ENCODE measurements at regions not wholly inside any gene's neighbourhood (a gene's known extent, or its start where the extent isn't known, plus 50 kb on each side); places are given as distances from the start of the nearest gene placed in this dataset.

- DNase-seq, result no peak
Measured at GRCh38 chr1:216958569-216958968, 235.3 kb upstream of the ESRRG start.

GRCh38 chr1:216953495-216953894 lies 230.3 kb upstream of the ESRRG start:
- no peak for DNase-seq

- no peak for DNase-seq
Measured at GRCh38 chr1:216952864-216953263, 229.6 kb upstream of the ESRRG start.

DNA sequence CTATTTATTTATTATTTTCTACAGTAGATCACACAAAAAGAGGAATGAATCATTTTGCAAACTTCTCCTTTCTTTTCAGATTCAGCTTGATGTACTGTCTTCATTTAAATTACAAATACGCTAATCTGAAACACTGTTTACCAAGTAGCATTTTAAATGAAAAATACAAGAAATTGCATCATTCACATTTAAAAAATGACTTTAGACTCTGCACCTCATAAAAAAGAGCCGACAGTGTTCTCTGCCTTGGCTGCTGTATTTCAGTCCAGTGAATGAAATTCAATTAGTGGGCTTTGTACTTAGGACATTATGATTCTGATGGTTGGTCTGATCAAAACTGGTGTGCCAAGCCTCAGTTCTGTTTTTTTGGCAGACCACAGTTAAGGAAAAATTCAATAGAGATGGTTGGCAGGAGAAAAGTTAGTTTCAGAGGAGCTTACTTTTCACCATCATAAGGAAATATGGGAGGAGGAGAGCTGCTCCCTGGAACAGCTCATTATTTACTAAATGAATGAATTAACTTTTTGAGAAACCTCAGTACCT lies 222.4 kb upstream of the ESRRG start:
- no peak for DNase-seq

DNA sequence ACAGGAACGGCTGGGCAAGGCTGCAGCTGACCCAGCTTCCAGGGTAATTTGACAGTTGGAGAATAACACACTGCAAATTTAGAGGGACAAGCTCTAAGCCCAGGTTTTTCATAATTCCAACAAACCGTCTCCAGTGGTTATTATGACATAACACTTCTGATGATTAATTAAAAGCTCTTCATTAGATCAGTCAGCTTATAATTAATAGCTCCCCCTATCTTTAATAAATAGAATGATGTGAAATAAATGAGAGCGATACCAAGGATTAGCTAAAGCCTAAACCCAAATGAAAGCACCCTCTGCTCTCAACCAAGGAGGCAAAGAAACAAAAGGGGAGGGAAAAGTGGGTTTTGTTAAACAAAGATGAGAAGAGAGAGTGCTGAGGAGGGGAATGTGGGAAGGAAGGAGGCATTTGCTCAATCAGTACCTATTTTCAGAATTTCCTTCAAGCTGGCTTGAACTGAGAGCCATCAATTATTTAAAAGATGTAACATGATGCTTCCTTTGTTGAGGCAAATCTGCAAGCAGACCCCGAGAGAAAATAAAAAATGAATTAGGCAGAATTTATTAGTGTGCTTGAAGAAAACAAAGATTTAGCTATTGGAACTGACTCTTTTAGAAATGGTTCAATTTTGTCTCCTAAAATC lies 221.8 kb upstream of the ESRRG start:
- no peak for DNase-seq

DNA sequence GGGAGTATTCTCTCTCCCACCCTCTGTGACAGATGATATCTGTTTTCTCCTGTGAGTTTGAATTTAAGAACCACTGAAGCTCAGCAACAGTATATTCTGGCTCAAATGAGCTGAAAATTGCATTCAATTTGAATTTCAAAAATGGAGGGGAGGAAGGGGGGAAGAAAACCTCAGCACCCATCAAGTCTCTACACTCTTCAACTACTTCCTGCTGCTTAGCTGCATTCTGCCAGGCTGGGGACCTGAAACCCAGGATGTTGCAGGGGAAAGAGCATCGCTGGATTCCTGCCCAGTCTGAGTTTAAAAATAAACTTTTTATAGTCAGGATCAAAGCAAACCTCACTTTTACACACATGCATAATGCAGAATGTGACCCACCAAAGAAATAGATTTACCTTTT lies 214.3 kb upstream of the ESRRG start:
- DNase-seq, result no peak

GRCh38 chr1:216936779-216937178 lies 213.6 kb upstream of the ESRRG start:
- no peak for DNase-seq

DNA sequence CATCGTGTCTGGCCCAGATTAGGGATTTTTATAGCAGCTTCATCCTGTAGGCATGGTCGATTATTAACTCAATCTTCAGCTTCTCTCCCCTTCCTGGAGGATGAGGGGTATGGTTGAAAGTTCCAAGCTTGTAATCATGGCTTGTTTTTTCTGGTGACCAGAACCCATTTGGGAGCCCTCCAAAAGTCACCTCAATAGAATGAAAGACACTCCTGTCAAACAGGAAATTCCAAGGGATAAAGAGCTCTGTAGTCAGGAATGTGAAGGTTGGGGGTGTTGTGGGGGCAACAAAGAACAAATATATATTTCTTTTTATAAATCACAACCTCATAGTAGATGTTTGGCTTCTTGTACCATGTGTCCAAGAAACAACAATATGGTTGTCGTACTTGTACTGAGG lies 212.7 kb upstream of the ESRRG start:
- no peak for DNase-seq

GRCh38 chr1:216932424-216932823 lies 209.2 kb upstream of the ESRRG start:
- no peak for DNase-seq

DNA sequence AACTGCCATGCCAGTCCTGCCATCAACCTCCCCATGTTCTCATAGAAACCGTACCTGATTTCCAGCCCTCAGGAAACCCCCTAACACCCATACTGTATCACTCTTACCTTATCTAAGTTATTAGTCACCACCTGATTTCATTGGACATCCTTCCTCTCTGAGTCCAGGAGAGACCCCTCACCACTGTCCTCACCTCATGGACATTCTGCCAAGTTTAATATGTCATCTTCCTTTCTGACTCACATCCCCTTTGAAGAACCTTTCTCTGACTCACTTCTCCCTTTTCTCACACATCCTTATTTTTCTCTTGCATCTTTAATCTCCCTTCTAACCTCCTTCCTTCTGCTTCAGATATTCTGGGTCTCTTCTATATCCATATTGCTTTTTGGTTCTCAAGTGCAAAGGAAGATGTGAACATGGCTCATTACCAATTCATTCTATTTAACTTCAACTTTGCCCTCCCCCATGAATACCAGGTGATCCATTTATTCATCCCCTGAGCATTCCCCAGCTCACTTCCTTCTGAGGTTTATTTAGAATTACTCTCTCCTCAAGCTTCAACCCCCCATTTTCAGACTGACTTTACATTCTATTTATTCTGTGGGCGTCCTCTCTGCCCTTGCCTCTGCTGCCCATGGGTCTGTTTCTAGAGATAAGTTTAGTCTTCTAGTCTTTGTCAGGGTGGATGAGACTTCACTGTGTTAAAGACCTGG lies 206.8 kb upstream of the ESRRG start:
- DNase-seq, result no peak

DNA sequence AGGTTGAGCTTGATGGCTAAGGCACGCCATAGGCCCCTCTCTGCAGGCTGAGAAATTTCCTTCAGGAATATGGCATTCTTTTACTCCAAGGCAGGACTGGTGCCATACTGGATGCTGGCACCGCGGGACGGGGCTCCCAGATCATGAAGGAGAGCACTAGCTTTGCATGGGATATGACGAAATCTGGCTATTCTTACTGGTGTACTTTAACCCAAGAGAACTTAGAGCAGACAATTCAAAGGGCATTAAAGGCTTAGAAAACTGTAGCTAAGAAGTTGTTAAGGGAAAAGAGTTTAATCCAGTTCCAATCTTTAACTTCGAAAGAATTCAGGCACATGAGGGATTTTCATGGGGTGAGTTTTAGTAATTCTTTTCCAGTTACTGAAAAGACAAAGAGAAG lies 204.4 kb upstream of the ESRRG start:
- DNase-seq, result no peak

- DNase-seq, result no peak
Measured at GRCh38 chr1:216926720-216927510, 203.7 kb upstream of the ESRRG start.

- no peak for DNase-seq
Measured at GRCh38 chr1:216925962-216926625, 202.9 kb upstream of the ESRRG start.

DNA sequence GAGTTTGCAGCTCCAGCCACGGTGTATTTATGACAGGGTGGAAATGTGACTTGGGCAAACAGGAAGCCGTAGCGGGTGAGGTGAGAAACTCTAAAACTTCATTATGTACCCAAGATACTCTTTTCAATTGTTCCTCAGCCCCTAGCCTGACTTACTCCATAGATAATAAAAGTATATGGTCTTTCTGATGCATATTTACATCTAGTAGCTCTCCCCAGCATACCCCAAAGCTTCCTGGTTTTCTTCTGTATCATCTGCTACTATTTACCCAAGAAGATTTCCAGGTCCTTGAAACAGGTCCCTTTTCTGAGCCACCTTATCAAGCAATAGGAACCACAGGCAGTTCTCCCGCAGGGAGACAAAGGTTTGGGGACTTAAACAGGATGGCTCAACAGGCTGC lies 201.5 kb upstream of the ESRRG start:
- no peak for DNase-seq

DNA sequence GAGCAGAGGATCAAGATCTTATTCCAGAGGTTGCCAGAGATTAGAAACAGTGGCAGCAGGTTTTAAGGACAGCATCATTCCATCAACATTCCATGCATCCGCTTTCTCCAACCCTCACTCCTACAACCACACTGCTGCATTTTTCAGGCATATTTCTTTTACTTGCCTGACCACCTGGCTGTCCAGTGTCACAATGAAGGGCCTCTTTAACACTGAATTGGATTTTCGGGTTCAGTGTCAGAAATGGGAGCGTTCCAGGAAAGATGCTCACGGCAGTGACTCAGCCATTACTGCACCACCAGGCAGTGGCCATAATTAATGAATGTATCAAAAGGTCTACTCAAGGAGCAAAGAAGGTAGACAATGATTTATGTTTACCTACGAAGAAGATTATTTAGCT lies 200.4 kb upstream of the ESRRG start:
- no peak for DNase-seq

DNA sequence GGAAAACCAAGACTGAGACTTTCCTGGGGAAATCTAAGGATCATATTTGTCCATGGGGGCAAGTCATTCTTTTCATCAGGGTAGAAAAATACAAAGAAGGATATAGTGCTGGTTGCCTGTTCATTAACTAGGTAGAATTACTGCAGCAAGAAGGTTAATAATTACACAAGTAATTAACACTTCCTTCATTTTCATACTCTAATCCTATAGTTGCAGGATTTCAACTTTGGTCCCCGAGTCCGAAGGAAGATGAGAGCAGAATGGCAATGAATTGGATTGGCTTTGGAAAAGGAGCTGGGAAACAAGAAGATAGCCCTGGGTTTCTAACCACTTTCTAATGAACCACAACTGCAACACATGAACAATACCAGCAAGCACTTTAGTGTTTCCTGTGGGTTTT lies 199.2 kb upstream of the ESRRG start:
- DNase-seq, result no peak

DNA sequence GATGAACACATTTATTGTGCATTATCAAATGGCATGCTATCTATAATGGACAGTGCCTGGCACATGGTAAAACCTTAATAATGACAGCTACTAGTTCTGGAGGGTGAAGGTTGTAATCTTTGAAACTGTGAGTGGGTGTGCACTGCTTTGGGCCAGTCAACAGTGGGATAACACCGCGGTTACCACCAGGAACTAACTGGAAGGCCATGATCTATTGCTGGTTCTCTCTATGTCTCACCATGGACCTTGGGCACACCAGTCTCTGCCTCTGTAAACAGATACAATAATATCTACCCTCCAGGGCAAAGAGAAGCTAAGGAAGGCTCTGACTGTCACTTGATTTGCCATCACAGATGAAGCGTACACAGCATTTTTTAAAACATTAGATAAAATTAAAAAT lies 198.6 kb upstream of the ESRRG start:
- DNase-seq, result no peak

- DNase-seq, result no peak
Measured at GRCh38 chr1:216919060-216919970, 196.1 kb upstream of the ESRRG start.

DNA sequence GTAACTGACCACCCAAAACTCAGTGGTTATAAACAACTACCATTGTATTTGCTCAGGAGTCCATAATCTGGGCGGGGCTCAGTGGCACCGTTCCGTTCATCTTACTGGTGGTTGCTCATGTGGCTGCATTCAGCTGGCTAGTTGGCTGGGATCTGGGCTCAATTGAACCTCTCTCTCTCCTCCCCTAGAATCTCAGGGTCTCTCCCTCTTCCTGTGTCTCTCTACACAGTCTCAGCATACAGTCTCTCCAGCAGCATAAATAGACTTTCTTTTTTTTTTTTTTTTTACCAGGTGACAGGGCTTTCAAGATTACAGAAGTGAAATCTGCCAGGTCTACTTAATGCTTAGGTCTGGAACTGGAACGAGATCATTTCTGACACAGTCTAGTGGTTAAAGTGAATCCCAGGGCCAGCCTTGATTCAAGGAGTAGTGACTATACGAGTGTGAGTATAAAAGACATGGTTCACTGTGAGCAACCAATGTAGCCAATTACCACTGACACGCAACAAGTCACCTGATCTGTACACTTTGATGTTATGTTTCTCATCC lies 193.7 kb upstream of the ESRRG start:
- DNase-seq, result no peak

DNA sequence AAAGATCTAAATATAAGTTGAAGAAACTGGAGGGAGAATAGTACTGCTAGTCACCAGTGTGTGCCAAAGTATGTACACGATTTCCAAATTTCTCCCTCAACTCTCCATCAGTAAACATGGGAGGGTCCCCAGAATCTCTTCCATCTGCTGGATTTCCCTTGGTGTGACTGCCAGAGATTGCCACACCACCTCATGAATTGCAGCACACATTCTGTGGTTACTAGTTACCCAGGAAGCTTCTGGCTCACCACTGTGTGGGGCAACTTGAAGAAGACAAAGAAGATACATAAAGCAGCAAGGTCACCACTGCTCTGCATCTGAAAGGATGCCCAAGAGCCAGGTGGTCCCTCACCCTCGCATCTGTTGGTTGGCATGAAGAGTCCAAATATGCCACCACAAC lies 191.7 kb upstream of the ESRRG start:
- DNase-seq, result no peak

DNA sequence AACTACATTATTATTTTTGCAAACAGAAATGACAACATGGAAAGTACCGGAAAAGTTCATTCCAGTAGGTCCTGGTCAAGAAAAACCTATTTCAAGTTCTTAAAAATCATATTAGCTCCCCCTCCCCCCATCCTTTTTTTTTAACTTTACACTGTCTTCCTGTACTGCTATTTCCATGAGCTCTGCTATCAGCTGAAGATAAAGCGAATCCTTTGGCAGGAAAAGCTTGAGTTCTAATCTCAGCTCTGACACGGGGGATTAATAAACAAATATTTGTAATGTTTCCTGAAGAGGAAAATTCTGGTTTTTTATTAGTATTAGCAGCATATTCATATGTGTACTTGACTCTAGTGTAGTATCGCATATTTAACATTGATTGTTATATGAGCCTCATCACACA lies 190.7 kb upstream of the ESRRG start:
- DNase-seq, result no peak
